ENCODE measurements at regions not wholly inside any gene's neighbourhood (a gene's known extent, or its start where the extent isn't known, plus 50 kb on each side); places are given as distances from the start of the nearest gene placed in this dataset.

DNA sequence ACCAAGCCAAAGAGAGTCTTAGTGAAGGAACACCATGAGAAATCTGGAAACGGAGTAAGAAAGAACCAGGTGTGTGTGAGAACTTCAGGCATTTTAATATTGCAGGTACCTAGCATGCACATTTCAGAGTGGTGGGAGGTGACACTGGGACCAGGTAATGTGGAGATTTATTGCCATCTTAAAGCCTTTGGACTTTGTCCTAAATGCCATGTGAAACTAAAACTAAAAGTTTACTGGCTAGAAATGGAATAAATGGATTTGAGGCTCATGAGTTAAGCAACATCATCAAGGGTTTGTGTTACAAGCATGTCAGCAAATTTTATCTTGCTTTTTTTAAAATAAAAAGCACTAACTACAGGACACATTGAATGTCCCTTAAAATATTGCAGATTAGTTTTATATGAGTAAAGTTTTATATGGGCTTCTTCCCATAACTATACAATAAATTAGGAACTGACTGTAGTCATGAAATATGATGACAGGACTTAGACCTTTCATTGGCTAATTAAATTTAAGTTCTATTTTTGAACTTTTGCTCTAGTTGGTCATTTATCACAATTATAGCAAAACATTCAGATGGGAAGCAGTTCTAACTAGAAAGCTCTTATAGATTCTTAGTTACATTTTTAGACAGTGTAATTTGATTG is 721.1 kb upstream of the NOVA1 start:
- TF ChIP-seq, protein P1, sequence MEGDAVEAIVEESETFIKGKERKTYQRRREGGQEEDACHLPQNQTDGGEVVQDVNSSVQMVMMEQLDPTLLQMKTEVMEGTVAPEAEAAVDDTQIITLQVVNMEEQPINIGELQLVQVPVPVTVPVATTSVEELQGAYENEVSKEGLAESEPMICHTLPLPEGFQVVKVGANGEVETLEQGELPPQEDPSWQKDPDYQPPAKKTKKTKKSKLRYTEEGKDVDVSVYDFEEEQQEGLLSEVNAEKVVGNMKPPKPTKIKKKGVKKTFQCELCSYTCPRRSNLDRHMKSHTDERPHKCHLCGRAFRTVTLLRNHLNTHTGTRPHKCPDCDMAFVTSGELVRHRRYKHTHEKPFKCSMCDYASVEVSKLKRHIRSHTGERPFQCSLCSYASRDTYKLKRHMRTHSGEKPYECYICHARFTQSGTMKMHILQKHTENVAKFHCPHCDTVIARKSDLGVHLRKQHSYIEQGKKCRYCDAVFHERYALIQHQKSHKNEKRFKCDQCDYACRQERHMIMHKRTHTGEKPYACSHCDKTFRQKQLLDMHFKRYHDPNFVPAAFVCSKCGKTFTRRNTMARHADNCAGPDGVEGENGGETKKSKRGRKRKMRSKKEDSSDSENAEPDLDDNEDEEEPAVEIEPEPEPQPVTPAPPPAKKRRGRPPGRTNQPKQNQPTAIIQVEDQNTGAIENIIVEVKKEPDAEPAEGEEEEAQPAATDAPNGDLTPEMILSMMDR (IDR thresholded peaks at IDR 0.05) = no peak
- TF ChIP-seq POLR2A (IDR thresholded peaks at IDR 0.05) = no peak
